ENCODE measurements at regions not wholly inside any gene's neighbourhood (a gene's known extent, or its start where the extent isn't known, plus 50 kb on each side); places are given as distances from the start of the nearest gene placed in this dataset.

DNA sequence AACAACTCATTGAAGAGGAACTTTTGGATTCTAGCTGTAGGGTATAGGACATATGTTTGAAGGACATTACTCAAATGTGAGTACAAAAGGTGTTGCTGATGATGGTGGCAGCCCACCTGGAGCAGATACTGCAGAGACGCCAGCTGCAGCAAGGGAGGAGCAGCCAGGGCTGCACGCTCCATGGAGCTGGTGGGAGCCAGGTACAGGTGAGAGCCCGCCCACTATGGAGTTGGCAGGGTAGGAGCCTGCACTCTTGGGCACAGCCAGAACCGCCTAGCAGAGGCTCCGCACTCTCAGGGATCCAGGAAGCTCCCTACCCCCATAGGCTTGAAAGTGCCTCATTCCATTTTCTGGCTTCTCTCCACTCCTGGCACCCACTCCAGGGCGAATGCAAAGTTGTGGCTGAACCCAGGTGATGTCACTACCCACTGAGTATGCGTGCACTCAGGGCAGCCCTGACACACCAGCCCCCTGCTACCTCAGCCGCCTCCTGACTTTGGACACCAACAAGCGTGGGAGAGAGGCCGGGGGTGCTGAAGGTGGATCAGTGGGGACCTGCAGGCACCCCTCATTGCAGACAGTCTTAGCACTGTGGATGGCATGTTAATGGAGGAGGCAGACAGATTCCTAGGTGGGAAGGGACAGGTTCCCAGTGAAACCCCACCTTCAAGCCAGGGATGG is 761.1 kb downstream of the IPMK start:
- TF ChIP-seq E2F4 (IDR thresholded peaks at IDR 0.05; ENCODE audit: low read depth, low read length) (no peak), SIN3A (IDR thresholded peaks at IDR 0.05; ENCODE audit: low read depth, low read length) (no peak), STAT3 (IDR thresholded peaks at IDR 0.05; ENCODE audit: low read depth, low read length) (no peak), TBL1XR1 (IDR thresholded peaks at IDR 0.05; ENCODE audit: low read depth, low read length) (no peak), SREBF1 (IDR thresholded peaks at IDR 0.05; ENCODE audit: low read length) (no peak), ZBTB11 (CRISPR knock-in tag; IDR thresholded peaks at IDR 0.05) (no peak), RAD21 (IDR thresholded peaks at IDR 0.05; ENCODE audit: insufficient read depth, low read depth, low read length) (no peak), NFXL1 (IDR thresholded peaks at IDR 0.05; ENCODE audit: borderline replicate concordance) (no peak), CTCF (IDR thresholded peaks at IDR 0.05 in 2 of 3, conservative IDR thresholded peaks at IDR 0.05 in 1 of 3; ENCODE audit: control insufficient read depth in 2 of 3, extremely low read depth in 1 of 3, insufficient read depth in 1 of 3, low read depth in 3 of 3, low read length in 3 of 3) (no peak), ZNF217 (IDR thresholded peaks at IDR 0.05) (no peak), TARDBP (IDR thresholded peaks at IDR 0.05; ENCODE audit: borderline replicate concordance) (no peak)
- TF ChIP-seq, protein P1, sequence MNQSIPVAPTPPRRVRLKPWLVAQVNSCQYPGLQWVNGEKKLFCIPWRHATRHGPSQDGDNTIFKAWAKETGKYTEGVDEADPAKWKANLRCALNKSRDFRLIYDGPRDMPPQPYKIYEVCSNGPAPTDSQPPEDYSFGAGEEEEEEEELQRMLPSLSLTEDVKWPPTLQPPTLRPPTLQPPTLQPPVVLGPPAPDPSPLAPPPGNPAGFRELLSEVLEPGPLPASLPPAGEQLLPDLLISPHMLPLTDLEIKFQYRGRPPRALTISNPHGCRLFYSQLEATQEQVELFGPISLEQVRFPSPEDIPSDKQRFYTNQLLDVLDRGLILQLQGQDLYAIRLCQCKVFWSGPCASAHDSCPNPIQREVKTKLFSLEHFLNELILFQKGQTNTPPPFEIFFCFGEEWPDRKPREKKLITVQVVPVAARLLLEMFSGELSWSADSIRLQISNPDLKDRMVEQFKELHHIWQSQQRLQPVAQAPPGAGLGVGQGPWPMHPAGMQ (IDR thresholded peaks at IDR 0.05; ENCODE audit: borderline replicate concordance): no peak
- TF ChIP-seq, protein P2, sequence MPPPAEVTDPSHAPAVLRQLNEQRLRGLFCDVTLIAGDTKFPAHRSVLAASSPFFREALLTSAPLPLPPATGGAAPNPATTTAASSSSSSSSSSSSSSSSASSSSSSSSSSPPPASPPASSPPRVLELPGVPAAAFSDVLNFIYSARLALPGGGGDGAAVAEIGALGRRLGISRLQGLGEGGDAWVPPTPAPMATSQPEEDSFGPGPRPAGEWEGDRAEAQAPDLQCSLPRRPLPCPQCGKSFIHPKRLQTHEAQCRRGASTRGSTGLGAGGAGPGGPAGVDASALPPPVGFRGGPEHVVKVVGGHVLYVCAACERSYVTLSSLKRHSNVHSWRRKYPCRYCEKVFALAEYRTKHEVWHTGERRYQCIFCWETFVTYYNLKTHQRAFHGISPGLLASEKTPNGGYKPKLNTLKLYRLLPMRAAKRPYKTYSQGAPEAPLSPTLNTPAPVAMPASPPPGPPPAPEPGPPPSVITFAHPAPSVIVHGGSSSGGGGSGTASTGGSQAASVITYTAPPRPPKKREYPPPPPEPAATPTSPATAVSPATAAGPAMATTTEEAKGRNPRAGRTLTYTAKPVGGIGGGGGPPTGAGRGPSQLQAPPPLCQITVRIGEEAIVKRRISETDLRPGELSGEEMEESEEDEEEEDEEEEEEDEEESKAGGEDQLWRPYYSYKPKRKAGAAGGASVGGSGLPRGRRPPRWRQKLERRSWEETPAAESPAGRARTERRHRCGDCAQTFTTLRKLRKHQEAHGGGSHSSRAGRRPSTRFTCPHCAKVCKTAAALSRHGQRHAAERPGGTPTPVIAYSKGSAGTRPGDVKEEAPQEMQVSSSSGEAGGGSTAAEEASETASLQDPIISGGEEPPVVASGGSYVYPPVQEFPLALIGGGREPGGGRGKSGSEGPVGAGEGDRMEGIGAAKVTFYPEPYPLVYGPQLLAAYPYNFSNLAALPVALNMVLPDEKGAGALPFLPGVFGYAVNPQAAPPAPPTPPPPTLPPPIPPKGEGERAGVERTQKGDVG (CRISPR knock-in tag; IDR thresholded peaks at IDR 0.05): no peak
- BruUV-seq (replicated peaks): no TSS peak
- DNase-seq (ENCODE audit: low read depth, low spot score): no peak
- Histone ChIP-seq H3K79me2 (ENCODE audit: control insufficient read depth, insufficient read depth, low read length) (no peaks in the 10 kb centered on the region), H3K27ac (ENCODE audit: control insufficient read depth, insufficient read depth) (no peak overlapping the region), H3K27me3 (replicated peaks in 1 of 2; ENCODE audit: control insufficient read depth in 2 of 2, insufficient read depth in 2 of 2, low read length in 1 of 2) (no peaks in the 10 kb centered on the region; a peak in 1 of 4 replicates), H3K9me3 (replicated peaks; ENCODE audit: control insufficient read depth, insufficient read depth, low read length) (no peaks in the 10 kb centered on the region), H3K4me1 (ENCODE audit: control insufficient read depth, insufficient read depth, low read length) (no peaks in the 10 kb centered on the region), H3K4me3 (no peak overlapping the region), H3K36me3 (ENCODE audit: control insufficient read depth in 2 of 2, insufficient read depth in 2 of 2, low read length in 1 of 2) (no peaks in the 10 kb centered on the region), H3K9ac (ENCODE audit: control insufficient read depth, insufficient read depth, low read length) (no peak overlapping the region), H4K20me1 (ENCODE audit: control insufficient read depth, insufficient read depth) (no peaks in the 10 kb centered on the region), H2AFZ (ENCODE audit: control insufficient read depth, low read depth, low read length) (no peak overlapping the region), H3K4me2 (ENCODE audit: control insufficient read depth, insufficient read depth) (no peak overlapping the region)
- no peak for FAIRE-seq
- CTCF ChIA-PET: no interaction called here
- SMC1A ChIA-PET (ENCODE audit: uncharacterized antibody, unreplicated experiment): no interaction called here
- intact Hi-C loops (cut with micrococcal nuclease; ENCODE audit: unreplicated experiment) (no loop called here), in situ Hi-C loops (cut with MboI) (no loop called here)
- WGBS (ENCODE audit: insufficient coverage, insufficient replicate concordance, low lambda C conversion rate, missing lambda C conversion rate): 5% methylated on average over 10 of the region's 10 CpGs
- POLR2A ChIA-PET: no interaction called here
- RAD21 ChIA-PET (ENCODE audit: unreplicated experiment): no interaction called here
- no peak for ATAC-seq

All from GM12878 (cell line).